HCT116 (cell line): ENCODE measurements at regions not wholly inside any gene's neighbourhood (a gene's known extent, or its start where the extent isn't known, plus 50 kb on each side); places are given as distances from the start of the nearest gene placed in this dataset.

Experiments used
- ATAC-seq: fragments of 200-7000 bp; cut with Tn5 transposase; 2 replicates; pipeline ENCODE4 v1.9.1; 2020; ENCODE audit warnings: mild to moderate bottlenecking, moderate library complexity
- BruUV-seq: library from RNA; stranded (reverse); fragments of 400-500 nt; replicated peaks from 2 replicates; lab custom pipeline; 2021; lab: Mats Ljungman, UMichigan
- CTCF ChIA-PET: fragments of 300-600 bp; sonication (Branson Sonifier 250); formaldehyde crosslinking; loops from one replicate; lab custom pipeline; 2021; ENCODE audit warnings: antibody characterized with exemption; lab: Charles Lee
- POLR2A ChIA-PET: fragments of 300-600, 350-600 bp; sonication (Branson Sonifier 250); formaldehyde crosslinking; loops from one replicate; lab custom pipeline; 2021; ENCODE audit warnings: antibody characterized with exemption; lab: Charles Lee
- RAD21 ChIA-PET, 2 experiments: fragments of 300-600 bp; sonication (Branson Sonifier 250); formaldehyde crosslinking; loops; one replicate each; lab custom pipeline; 2023; ENCODE audit warnings: low total read pairs in 2 of 2; ENCODE audit not compliant: uncharacterized antibody in 2 of 2, unreplicated experiment in 2 of 2, low non-redundant PET in 1 of 2; lab: Charles Lee
- DNase-seq: peaks from one replicate; pipeline ENCODE4 v3.0.0-alpha.2; 2010; ENCODE audit warnings: low read depth, low spot score
- H2AFZ ChIP-seq: fragments of 200-600 bp; shearing (Covaris generic), sonication (generic); 2 replicates; pipeline ENCODE4 v1.6.1; 2017; ENCODE audit warnings: low read depth, mixed run types, mixed read lengths, antibody characterized with exemption, low read length; ENCODE audit not compliant: poor library complexity, severe bottlenecking
- H3K27ac ChIP-seq: 2 replicates; pipeline ENCODE4 v1.5.1; 2012; ENCODE audit warnings: low read depth, low read length
- H3K27me3 ChIP-seq: fragments of 200-600 bp; sonication (generic); 2 replicates; pipeline ENCODE4 v1.6.1; 2016; ENCODE audit warnings: mixed run types, low read length, mixed read lengths; ENCODE audit not compliant: insufficient read depth
- H3K36me3 ChIP-seq, 2 experiments: fragments of 200-500 bp in 1 of 2; fragments of 200-600 bp in 1 of 2; sonication (Bioruptor generic) in 1 of 2; sonication (generic) in 1 of 2; 2 replicates each; pipeline versions ENCODE4 v1.5.1 to v1.6.1; 2014 to 2016; ENCODE audit warnings: low read length in 2 of 2, inconsistent platforms in 1 of 2, mixed read lengths in 1 of 2, mixed run types in 1 of 2; ENCODE audit not compliant: insufficient read depth in 2 of 2, control insufficient read depth in 1 of 2
- H3K4me1 ChIP-seq, 2 experiments: fragments of 200-600 bp in 1 of 2; sonication (generic) in 1 of 2; 2 replicates each; pipeline versions ENCODE4 v1.5.1 to v1.6.1; 2012 to 2017; ENCODE audit warnings: low read length in 2 of 2, inconsistent platforms in 1 of 2, mild to moderate bottlenecking in 1 of 2, mixed read lengths in 1 of 2, mixed run types in 1 of 2, moderate library complexity in 1 of 2; ENCODE audit not compliant: insufficient read depth in 2 of 2, control insufficient read depth in 1 of 2
- H3K4me2 ChIP-seq: fragments of 200-600 bp; sonication (generic); 2 replicates; pipeline ENCODE4 v1.6.1; 2017; ENCODE audit warnings: mixed run types, low read length, mixed read lengths
- H3K4me3 ChIP-seq, 2 experiments: fragments of 200-600 bp in 1 of 2; sonication (generic) in 1 of 2; replicated peaks in 1 of 2; 2 replicates each; pipeline ENCODE4 v1.5.1; 2011 to 2016; ENCODE audit warnings: low read length in 2 of 2, control low read depth in 1 of 2, low read depth in 1 of 2, mild to moderate bottlenecking in 1 of 2, mixed read lengths in 1 of 2, mixed run types in 1 of 2
- H3K79me2 ChIP-seq: fragments of 200-600 bp; sonication (generic); 2 replicates; pipeline ENCODE4 v1.6.1; 2017; ENCODE audit warnings: mild to moderate bottlenecking, mixed run types, low read length, moderate library complexity, mixed read lengths; ENCODE audit not compliant: insufficient read depth
- H3K9ac ChIP-seq: fragments of 200-600 bp; sonication (generic); 2 replicates; pipeline ENCODE4 v1.6.1; 2016; ENCODE audit warnings: low read length, mixed read lengths
- H3K9me2 ChIP-seq: fragments of 200-600 bp; sonication (generic), shearing (Covaris generic); 2 replicates; pipeline ENCODE4 v1.6.1; 2017; ENCODE audit warnings: mixed run types, mild to moderate bottlenecking, moderate library complexity; ENCODE audit not compliant: insufficient read depth
- H3K9me3 ChIP-seq, 2 experiments: fragments of 200-500 bp in 1 of 2; fragments of 200-600 bp in 1 of 2; sonication (Bioruptor generic) in 1 of 2; sonication (generic) in 1 of 2; 2 replicates each; pipeline ENCODE4 v1.6.1; 2014 to 2017; ENCODE audit warnings: low read length in 2 of 2, mixed read lengths in 2 of 2, inconsistent platforms in 1 of 2, low read depth in 1 of 2, mild to moderate bottlenecking in 1 of 2, mixed run types in 1 of 2, moderate library complexity in 1 of 2; ENCODE audit not compliant: control insufficient read depth in 1 of 2, insufficient read depth in 1 of 2
- H4K20me1 ChIP-seq: fragments of 200-600 bp; sonication (generic), shearing (Covaris generic); 2 replicates; pipeline ENCODE4 v1.6.1; 2017; ENCODE audit warnings: mixed run types, mild to moderate bottlenecking, moderate library complexity; ENCODE audit not compliant: insufficient read depth
- CEBPB ChIP-seq: IDR thresholded peaks from 2 replicates; pipeline ENCODE4 v1.6.1; 2012; ENCODE audit warnings: low read depth
- EGR1 ChIP-seq: IDR thresholded peaks from 2 replicates; pipeline ENCODE4 v1.6.1; 2012; ENCODE audit warnings: low read depth
- ELF1 ChIP-seq: IDR thresholded peaks from 2 replicates; pipeline ENCODE4 v1.6.1; 2012; ENCODE audit warnings: low read depth, borderline replicate concordance
- EZH2 ChIP-seq: fragments of 200-600 bp; sonication (generic); IDR thresholded peaks from 2 replicates; pipeline ENCODE4 v1.6.1; 2017; ENCODE audit warnings: antibody characterized with exemption, mixed run types
- FOSL1 ChIP-seq: IDR thresholded peaks from 2 replicates; pipeline ENCODE4 v1.6.1; 2012; ENCODE audit warnings: low read depth
- JUND ChIP-seq: IDR thresholded peaks from 2 replicates; pipeline ENCODE4 v1.6.1; 2012
- POLR2A ChIP-seq: IDR thresholded peaks from 2 replicates; pipeline ENCODE4 v1.7.0; 2011; ENCODE audit warnings: borderline replicate concordance; ENCODE audit not compliant: insufficient read depth, insufficient read length; ENCODE audit errors: extremely low read depth
- POLR2AphosphoS5 ChIP-seq: IDR thresholded peaks from 2 replicates; pipeline ENCODE4 v1.6.1; 2011; ENCODE audit warnings: mild to moderate bottlenecking, low read depth, low read length, moderate library complexity
- SIN3A ChIP-seq: IDR thresholded peaks from 2 replicates; pipeline ENCODE4 v1.6.1; 2012; ENCODE audit warnings: low read depth
- SP1 ChIP-seq: IDR thresholded peaks from 2 replicates; pipeline ENCODE4 v1.6.1; 2012; ENCODE audit warnings: low read depth
- SRF ChIP-seq: IDR thresholded peaks from 2 replicates; pipeline ENCODE4 v1.6.1; 2012; ENCODE audit warnings: low read depth
- TCF7L2 ChIP-seq: IDR thresholded peaks from 2 replicates; pipeline ENCODE4 v1.7.0; 2011; ENCODE audit warnings: borderline replicate concordance, inconsistent platforms; ENCODE audit not compliant: insufficient read depth, insufficient read length; ENCODE audit errors: extremely low read depth
- YY1 ChIP-seq: IDR thresholded peaks from 2 replicates; pipeline ENCODE4 v1.6.1; 2011; ENCODE audit warnings: low read length, low read depth, moderate library complexity, mild to moderate bottlenecking; ENCODE audit not compliant: insufficient replicate concordance; ENCODE audit errors: extremely low read depth
- intact Hi-C: fragments of 100-400 bp; cut with micrococcal nuclease; formaldehyde crosslinking; loops from 2 replicates; pipeline ENCODE4 v1.10.0; 2022
- TF ChIP-seq, protein P1 (sequence below): IDR thresholded peaks from 2 replicates; pipeline ENCODE4 v1.6.1; 2012
- TF ChIP-seq, protein P2 (sequence below): IDR thresholded peaks from 2 replicates; pipeline ENCODE4 v1.6.1; 2012; ENCODE audit warnings: low read depth
- TF ChIP-seq, protein P3 (sequence below), 3 experiments: fragments of 200-600 bp in 1 of 3; sonication (generic) in 1 of 3; IDR thresholded peaks in 2 of 3; conservative IDR thresholded peaks in 1 of 3; 2 replicates each; pipeline ENCODE4 v1.5.1; 2012 to 2017; ENCODE audit warnings: low read depth in 2 of 3, low read length in 2 of 3, antibody characterized with exemption in 1 of 3, borderline replicate concordance in 1 of 3, control low read depth in 1 of 3, mild to moderate bottlenecking in 1 of 3, mixed read lengths in 1 of 3, mixed run types in 1 of 3, moderate library complexity in 1 of 3; ENCODE audit not compliant: insufficient read depth in 1 of 3

GRCh38 chr14:85214471-85214870 lies 315.5 kb upstream of the FLRT2 start:
- BruUV-seq = no TSS peak
- DNase-seq (no peak), ATAC-seq (no peak)
- no peak overlapping the region for H2AFZ ChIP-seq
- H3K4me1 ChIP-seq = no peaks in the 10 kb centered on the region
- no peak overlapping the region for H3K27ac ChIP-seq
- H3K4me3 ChIP-seq = no peak overlapping the region
- intact Hi-C loops = no loop called here
- H3K36me3 ChIP-seq = no peaks in the 10 kb centered on the region
- ChIA-PET RAD21 (no interaction called here), CTCF (no interaction called here), POLR2A (no interaction called here)
- TF ChIP-seq, protein P1, sequence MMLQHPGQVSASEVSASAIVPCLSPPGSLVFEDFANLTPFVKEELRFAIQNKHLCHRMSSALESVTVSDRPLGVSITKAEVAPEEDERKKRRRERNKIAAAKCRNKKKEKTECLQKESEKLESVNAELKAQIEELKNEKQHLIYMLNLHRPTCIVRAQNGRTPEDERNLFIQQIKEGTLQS = no peak
- TF ChIP-seq EZH2 = no peak
- TF ChIP-seq ELF1 = no peak
- no peak for TF ChIP-seq TCF7L2
- TF ChIP-seq SIN3A = no peak
- no peak for TF ChIP-seq SRF
- no peak for TF ChIP-seq POLR2A
- TF ChIP-seq, protein P2, sequence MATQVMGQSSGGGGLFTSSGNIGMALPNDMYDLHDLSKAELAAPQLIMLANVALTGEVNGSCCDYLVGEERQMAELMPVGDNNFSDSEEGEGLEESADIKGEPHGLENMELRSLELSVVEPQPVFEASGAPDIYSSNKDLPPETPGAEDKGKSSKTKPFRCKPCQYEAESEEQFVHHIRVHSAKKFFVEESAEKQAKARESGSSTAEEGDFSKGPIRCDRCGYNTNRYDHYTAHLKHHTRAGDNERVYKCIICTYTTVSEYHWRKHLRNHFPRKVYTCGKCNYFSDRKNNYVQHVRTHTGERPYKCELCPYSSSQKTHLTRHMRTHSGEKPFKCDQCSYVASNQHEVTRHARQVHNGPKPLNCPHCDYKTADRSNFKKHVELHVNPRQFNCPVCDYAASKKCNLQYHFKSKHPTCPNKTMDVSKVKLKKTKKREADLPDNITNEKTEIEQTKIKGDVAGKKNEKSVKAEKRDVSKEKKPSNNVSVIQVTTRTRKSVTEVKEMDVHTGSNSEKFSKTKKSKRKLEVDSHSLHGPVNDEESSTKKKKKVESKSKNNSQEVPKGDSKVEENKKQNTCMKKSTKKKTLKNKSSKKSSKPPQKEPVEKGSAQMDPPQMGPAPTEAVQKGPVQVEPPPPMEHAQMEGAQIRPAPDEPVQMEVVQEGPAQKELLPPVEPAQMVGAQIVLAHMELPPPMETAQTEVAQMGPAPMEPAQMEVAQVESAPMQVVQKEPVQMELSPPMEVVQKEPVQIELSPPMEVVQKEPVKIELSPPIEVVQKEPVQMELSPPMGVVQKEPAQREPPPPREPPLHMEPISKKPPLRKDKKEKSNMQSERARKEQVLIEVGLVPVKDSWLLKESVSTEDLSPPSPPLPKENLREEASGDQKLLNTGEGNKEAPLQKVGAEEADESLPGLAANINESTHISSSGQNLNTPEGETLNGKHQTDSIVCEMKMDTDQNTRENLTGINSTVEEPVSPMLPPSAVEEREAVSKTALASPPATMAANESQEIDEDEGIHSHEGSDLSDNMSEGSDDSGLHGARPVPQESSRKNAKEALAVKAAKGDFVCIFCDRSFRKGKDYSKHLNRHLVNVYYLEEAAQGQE = no peak
- no peak for TF ChIP-seq FOSL1
- TF ChIP-seq EGR1 = no peak
- TF ChIP-seq POLR2AphosphoS5 = no peak
- TF ChIP-seq SP1 = no peak
- TF ChIP-seq, protein P3, sequence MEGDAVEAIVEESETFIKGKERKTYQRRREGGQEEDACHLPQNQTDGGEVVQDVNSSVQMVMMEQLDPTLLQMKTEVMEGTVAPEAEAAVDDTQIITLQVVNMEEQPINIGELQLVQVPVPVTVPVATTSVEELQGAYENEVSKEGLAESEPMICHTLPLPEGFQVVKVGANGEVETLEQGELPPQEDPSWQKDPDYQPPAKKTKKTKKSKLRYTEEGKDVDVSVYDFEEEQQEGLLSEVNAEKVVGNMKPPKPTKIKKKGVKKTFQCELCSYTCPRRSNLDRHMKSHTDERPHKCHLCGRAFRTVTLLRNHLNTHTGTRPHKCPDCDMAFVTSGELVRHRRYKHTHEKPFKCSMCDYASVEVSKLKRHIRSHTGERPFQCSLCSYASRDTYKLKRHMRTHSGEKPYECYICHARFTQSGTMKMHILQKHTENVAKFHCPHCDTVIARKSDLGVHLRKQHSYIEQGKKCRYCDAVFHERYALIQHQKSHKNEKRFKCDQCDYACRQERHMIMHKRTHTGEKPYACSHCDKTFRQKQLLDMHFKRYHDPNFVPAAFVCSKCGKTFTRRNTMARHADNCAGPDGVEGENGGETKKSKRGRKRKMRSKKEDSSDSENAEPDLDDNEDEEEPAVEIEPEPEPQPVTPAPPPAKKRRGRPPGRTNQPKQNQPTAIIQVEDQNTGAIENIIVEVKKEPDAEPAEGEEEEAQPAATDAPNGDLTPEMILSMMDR (IDR thresholded peaks at IDR 0.05 in 2 of 3, conservative IDR thresholded peaks at IDR 0.05 in 1 of 3; ENCODE audit: borderline replicate concordance in 1 of 3, insufficient read depth in 1 of 3, low read depth in 2 of 3, low read length in 2 of 3) = no peak
- no peak for TF ChIP-seq JUND
- TF ChIP-seq YY1 = no peak
- TF ChIP-seq CEBPB = no peak
- H3K79me2 ChIP-seq = no peaks in the 10 kb centered on the region
- no peaks in the 10 kb centered on the region for H3K27me3 ChIP-seq
- no peaks in the 10 kb centered on the region for H3K9me2 ChIP-seq
- no peak overlapping the region for H3K9ac ChIP-seq
- H3K9me3 ChIP-seq = peaks cover 0 to 15% of the 10 kb centered on the region in 2 experiments; a peak in 1 of 4 replicates
- no peak overlapping the region for H3K4me2 ChIP-seq
- H4K20me1 ChIP-seq = no peaks in the 10 kb centered on the region
